ENCODE measurements at regions not wholly inside any gene's neighbourhood (a gene's known extent, or its start where the extent isn't known, plus 50 kb on each side); places are given as distances from the start of the nearest gene placed in this dataset.

- Mint-ChIP-seq H3K4me3 (no peak overlapping the region), H3K27me3 (ENCODE audit: insufficient read depth) (peaks cover 3% of the 10 kb centered on the region), H3K4me1 (peaks cover 7% of the 10 kb centered on the region), H3K9me3 (peaks cover 10% of the 10 kb centered on the region), H3K27ac (no peak overlapping the region), H3K36me3 (ENCODE audit: low read depth) (no peaks in the 10 kb centered on the region)
- Histone ChIP-seq H3K36me3 (ENCODE audit: control insufficient read depth, insufficient read depth, low read length) (no peaks in the 10 kb centered on the region), H3K4me3 (ENCODE audit: low read length) (no peak overlapping the region), H3K9me3 (ENCODE audit: control insufficient read depth, low read length) (no peaks in the 10 kb centered on the region), H3K27me3 (ENCODE audit: control insufficient read depth, insufficient read depth, low read length, poor library complexity, severe bottlenecking) (no peaks in the 10 kb centered on the region), H3K4me1 (ENCODE audit: control insufficient read depth, insufficient read depth, low read length) (peaks cover 4% of the 10 kb centered on the region), H3K27ac (ENCODE audit: low read depth, low read length) (no peak overlapping the region), H3K9ac (ENCODE audit: extremely low read depth, low read length, poor library complexity, severe bottlenecking) (no peak overlapping the region)
- TF ChIP-seq CTCF (conservative IDR thresholded peaks at IDR 0.05), result no peak
- DNase-seq, result no peak
- 83 to 87% methylated on average over 7 to 16 of the region's 16 CpGs for WGBS, 2 experiments (ENCODE audit: insufficient coverage in 1 of 2, insufficient read length in 1 of 2)
Measured at GRCh38 chr15:79204886-79205675, 77.4 kb upstream of the ANKRD34C start.

- H3K9me3 ChIP-seq (ENCODE audit: control insufficient read depth, low read length), result no peaks in the 10 kb centered on the region
- no peak overlapping the region for H3K4me3 ChIP-seq (ENCODE audit: low read length)
- WGBS, 2 experiments (ENCODE audit: insufficient coverage in 1 of 2, insufficient read length in 1 of 2), result 94% methylated on average over 6 of the region's 6 CpGs
- peaks cover 8% of the 10 kb centered on the region for H3K27me3 Mint-ChIP-seq (ENCODE audit: insufficient read depth)
- H3K27ac Mint-ChIP-seq, result no peak overlapping the region
- H3K36me3 ChIP-seq (ENCODE audit: control insufficient read depth, insufficient read depth, low read length), result no peaks in the 10 kb centered on the region
- no peaks in the 10 kb centered on the region for H3K4me1 ChIP-seq (ENCODE audit: control insufficient read depth, insufficient read depth, low read length)
- TF ChIP-seq CTCF (conservative IDR thresholded peaks at IDR 0.05), result no peak
- no peaks in the 10 kb centered on the region for H3K27me3 ChIP-seq (ENCODE audit: control insufficient read depth, insufficient read depth, low read length, poor library complexity, severe bottlenecking)
- H3K4me3 Mint-ChIP-seq, result no peak overlapping the region
- peaks cover 9% of the 10 kb centered on the region for H3K4me1 Mint-ChIP-seq
- DNase-seq, result no peak
- H3K27ac ChIP-seq (ENCODE audit: low read depth, low read length), result no peak overlapping the region
- H3K9ac ChIP-seq (ENCODE audit: extremely low read depth, low read length, poor library complexity, severe bottlenecking), result no peak overlapping the region
- peaks cover 10% of the 10 kb centered on the region for H3K9me3 Mint-ChIP-seq
- H3K36me3 Mint-ChIP-seq (ENCODE audit: low read depth), result no peaks in the 10 kb centered on the region
Measured at GRCh38 chr15:79198461-79198860, 84.1 kb upstream of the ANKRD34C start.

GRCh38 chr15:79197285-79197684 is 85.2 kb upstream of the ANKRD34C start:
- TF ChIP-seq CTCF (conservative IDR thresholded peaks at IDR 0.05), result no peak
- DNase-seq, result peak; percentile 80

More at GRCh38 chr15:79197285-79197684, 85.2 kb upstream of the ANKRD34C start:
- Mint-ChIP-seq H3K27me3 (ENCODE audit: insufficient read depth) (peaks cover 8% of the 10 kb centered on the region), H3K9me3 (peaks cover 6% of the 10 kb centered on the region), H3K27ac (no peak overlapping the region), H3K4me1 (peaks cover 9% of the 10 kb centered on the region), H3K4me3 (no peak overlapping the region), H3K36me3 (ENCODE audit: low read depth) (no peaks in the 10 kb centered on the region)
- 56 to 60% methylated on average over 6 to 7 of the region's 7 CpGs for WGBS, 2 experiments (ENCODE audit: insufficient coverage in 1 of 2, insufficient read length in 1 of 2)
- H3K4me3 ChIP-seq (ENCODE audit: low read length), result no peak overlapping the region
- H3K9me3 ChIP-seq (ENCODE audit: control insufficient read depth, low read length), result no peaks in the 10 kb centered on the region
- no peaks in the 10 kb centered on the region for H3K4me1 ChIP-seq (ENCODE audit: control insufficient read depth, insufficient read depth, low read length)
- no peaks in the 10 kb centered on the region for H3K27me3 ChIP-seq (ENCODE audit: control insufficient read depth, insufficient read depth, low read length, poor library complexity, severe bottlenecking)
- no peak overlapping the region for H3K9ac ChIP-seq (ENCODE audit: extremely low read depth, low read length, poor library complexity, severe bottlenecking)
- H3K36me3 ChIP-seq (ENCODE audit: control insufficient read depth, insufficient read depth, low read length), result no peaks in the 10 kb centered on the region
- H3K27ac ChIP-seq (ENCODE audit: low read depth, low read length), result no peak overlapping the region

All from endodermal cell (in vitro differentiated cells).